ENCODE measurements at regions not wholly inside any gene's neighbourhood (a gene's known extent, or its start where the extent isn't known, plus 50 kb on each side); places are given as distances from the start of the nearest gene placed in this dataset.

DNA sequence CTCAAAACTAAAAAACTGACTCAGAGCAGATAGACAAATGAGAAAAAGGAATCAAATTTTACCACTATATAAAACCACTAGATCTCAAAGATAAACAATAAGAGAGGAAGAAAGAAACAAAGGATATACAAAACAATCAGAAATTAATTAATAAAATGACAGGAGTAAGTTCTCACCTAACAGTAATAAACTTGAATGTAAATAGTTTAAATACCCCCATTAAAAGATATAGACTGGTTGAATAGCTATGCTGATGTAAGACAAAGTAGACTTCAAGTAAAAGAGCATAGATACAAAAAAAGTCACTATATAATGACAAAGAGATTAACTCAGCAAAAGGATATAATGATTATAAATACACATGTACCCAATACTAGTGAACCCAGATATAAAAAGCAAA lies 72.3 kb upstream of the GNAZ start:
- no peak for DNase-seq (ENCODE audit: extremely low spot score)
- CTCF ChIA-PET: no interaction called here
- TF ChIP-seq ZNF384 (IDR thresholded peaks at IDR 0.05) (no peak), L3MBTL2 (conservative IDR thresholded peaks at IDR 0.05) (no peak), FOXK2 (IDR thresholded peaks at IDR 0.05) (no peak), HDGF (IDR thresholded peaks at IDR 0.05; ENCODE audit: borderline replicate concordance) (no peak)
- POLR2A ChIA-PET: no interaction called here

DNA sequence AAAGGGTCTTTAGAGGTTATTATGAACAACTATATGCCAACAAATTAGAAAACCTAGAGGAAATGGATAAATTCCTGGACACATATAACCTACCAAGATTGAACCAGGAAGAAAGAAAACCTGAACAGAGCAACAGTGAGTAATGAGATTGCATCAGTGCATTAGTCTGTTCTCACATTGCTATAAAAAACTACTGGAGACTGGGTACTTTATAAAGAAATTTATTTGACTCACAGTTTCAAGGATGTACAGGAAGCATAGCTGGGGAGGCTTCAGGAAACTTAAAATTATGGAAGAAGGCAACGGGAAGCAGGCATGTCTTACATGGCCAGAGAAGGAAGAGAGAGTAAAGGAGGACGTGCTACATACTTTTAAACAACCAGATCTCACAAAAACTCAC lies 70.8 kb upstream of the GNAZ start:
- DNase-seq (ENCODE audit: extremely low spot score): no peak
- CTCF ChIA-PET: no interaction called here
- no peak for TF ChIP-seq FOXM1 (IDR thresholded peaks at IDR 0.05; ENCODE audit: borderline replicate concordance)
- TF ChIP-seq LEF1 (IDR thresholded peaks at IDR 0.05; ENCODE audit: borderline replicate concordance): no peak
- no peak for TF ChIP-seq SP1 (IDR thresholded peaks at IDR 0.05)
- no peak for TF ChIP-seq HDGF (IDR thresholded peaks at IDR 0.05; ENCODE audit: borderline replicate concordance)
- no peak for TF ChIP-seq CTBP1 (IDR thresholded peaks at IDR 0.05; ENCODE audit: borderline replicate concordance)
- TF ChIP-seq FOXA1 (IDR thresholded peaks at IDR 0.05): no peak
- no peak for TF ChIP-seq ELF4 (IDR thresholded peaks at IDR 0.05)
- no peak for TF ChIP-seq ARNT (IDR thresholded peaks at IDR 0.05)
- no peak for TF ChIP-seq BHLHE40 (IDR thresholded peaks at IDR 0.05; ENCODE audit: borderline replicate concordance)
- TF ChIP-seq NFRKB (IDR thresholded peaks at IDR 0.05): no peak
- no peak for TF ChIP-seq TARDBP (IDR thresholded peaks at IDR 0.05)
- TF ChIP-seq L3MBTL2 (conservative IDR thresholded peaks at IDR 0.05): no peak
- TF ChIP-seq, protein P1, sequence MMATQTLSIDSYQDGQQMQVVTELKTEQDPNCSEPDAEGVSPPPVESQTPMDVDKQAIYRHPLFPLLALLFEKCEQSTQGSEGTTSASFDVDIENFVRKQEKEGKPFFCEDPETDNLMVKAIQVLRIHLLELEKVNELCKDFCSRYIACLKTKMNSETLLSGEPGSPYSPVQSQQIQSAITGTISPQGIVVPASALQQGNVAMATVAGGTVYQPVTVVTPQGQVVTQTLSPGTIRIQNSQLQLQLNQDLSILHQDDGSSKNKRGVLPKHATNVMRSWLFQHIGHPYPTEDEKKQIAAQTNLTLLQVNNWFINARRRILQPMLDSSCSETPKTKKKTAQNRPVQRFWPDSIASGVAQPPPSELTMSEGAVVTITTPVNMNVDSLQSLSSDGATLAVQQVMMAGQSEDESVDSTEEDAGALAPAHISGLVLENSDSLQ (IDR thresholded peaks at IDR 0.05): no peak
- no peak for TF ChIP-seq ZNF384 (IDR thresholded peaks at IDR 0.05)
- TF ChIP-seq FOXK2 (IDR thresholded peaks at IDR 0.05): no peak
- TF ChIP-seq SUZ12 (IDR thresholded peaks at IDR 0.05): no peak
- POLR2A ChIA-PET: no interaction called here

DNA sequence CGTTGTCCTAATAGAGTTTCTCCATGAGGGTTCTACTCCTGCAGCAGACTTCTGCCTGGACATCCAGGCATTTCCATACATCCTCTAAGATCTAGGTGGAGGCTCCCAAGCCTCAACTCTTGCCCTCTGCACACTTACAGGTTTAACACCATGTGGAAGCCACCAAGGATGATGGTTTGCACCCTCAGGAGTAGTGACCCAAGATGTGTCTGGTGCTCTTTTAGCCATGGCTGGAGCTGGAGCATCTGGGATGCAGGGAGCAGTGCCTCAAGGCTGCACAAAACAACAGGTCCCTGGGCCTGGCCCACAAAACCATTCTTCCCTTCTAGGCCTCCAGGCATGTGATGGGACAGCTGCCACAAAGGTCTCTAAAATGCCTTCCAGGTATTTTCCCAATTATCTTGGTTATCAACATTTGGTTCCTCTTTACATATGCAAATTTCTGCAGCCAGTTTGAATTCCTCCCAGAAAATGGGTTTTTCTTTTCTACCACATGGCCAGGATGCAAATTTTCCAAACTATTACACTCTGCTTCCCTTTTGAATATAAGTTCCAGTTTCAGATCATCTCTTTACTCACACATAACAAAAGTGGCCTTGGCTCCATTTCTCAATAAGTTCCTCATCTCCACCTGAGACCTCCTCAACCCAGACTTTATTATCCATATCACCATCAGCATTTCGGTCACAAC lies 69.5 kb upstream of the GNAZ start:
- no peak for DNase-seq (ENCODE audit: extremely low spot score)
- TF ChIP-seq NFRKB (IDR thresholded peaks at IDR 0.05): no peak
- no peak for TF ChIP-seq L3MBTL2 (conservative IDR thresholded peaks at IDR 0.05)
- no peak for TF ChIP-seq SP1 (IDR thresholded peaks at IDR 0.05)
- TF ChIP-seq ARNT (IDR thresholded peaks at IDR 0.05): no peak
- TF ChIP-seq BHLHE40 (IDR thresholded peaks at IDR 0.05; ENCODE audit: borderline replicate concordance): no peak
- no peak for TF ChIP-seq ELF4 (IDR thresholded peaks at IDR 0.05)
- TF ChIP-seq FOXK2 (IDR thresholded peaks at IDR 0.05): no peak
- no peak for TF ChIP-seq HDGF (IDR thresholded peaks at IDR 0.05; ENCODE audit: borderline replicate concordance)
- no peak for TF ChIP-seq SUZ12 (IDR thresholded peaks at IDR 0.05)
- TF ChIP-seq, protein P1 (IDR thresholded peaks at IDR 0.05): no peak
- TF ChIP-seq CTBP1 (IDR thresholded peaks at IDR 0.05; ENCODE audit: borderline replicate concordance): no peak
- no peak for TF ChIP-seq ZNF384 (IDR thresholded peaks at IDR 0.05)
- TF ChIP-seq FOXM1 (IDR thresholded peaks at IDR 0.05; ENCODE audit: borderline replicate concordance): no peak
- no peak for TF ChIP-seq LEF1 (IDR thresholded peaks at IDR 0.05; ENCODE audit: borderline replicate concordance)
- ChIA-PET POLR2A (no interaction called here), CTCF (no interaction called here)

DNA sequence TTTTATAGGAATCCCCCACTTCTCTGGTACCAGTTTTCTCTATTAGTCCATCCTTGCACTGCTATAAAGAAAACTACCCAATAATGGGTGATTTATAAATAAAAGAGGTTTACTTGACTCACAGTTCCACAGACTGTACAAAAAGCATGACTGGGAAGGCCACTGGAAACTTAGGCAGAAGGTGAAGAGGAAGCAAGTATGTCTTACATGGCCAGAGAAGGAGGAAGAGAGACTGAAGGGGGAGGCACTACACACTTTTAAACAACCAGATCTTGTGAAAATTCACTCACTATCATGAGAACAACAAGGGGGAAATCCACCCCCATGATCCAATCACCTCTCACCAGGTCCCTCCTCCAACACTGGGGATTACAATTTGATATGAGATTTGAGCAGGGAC lies 68.9 kb upstream of the GNAZ start:
- TF ChIP-seq ELF4 (IDR thresholded peaks at IDR 0.05) (no peak), SP1 (IDR thresholded peaks at IDR 0.05) (no peak), SUZ12 (IDR thresholded peaks at IDR 0.05) (no peak), NFRKB (IDR thresholded peaks at IDR 0.05) (no peak), L3MBTL2 (conservative IDR thresholded peaks at IDR 0.05) (no peak), ARNT (IDR thresholded peaks at IDR 0.05) (no peak), LEF1 (IDR thresholded peaks at IDR 0.05; ENCODE audit: borderline replicate concordance) (no peak), FOXM1 (IDR thresholded peaks at IDR 0.05; ENCODE audit: borderline replicate concordance) (no peak), ZNF384 (IDR thresholded peaks at IDR 0.05) (no peak), BHLHE40 (IDR thresholded peaks at IDR 0.05; ENCODE audit: borderline replicate concordance) (no peak), CTBP1 (IDR thresholded peaks at IDR 0.05; ENCODE audit: borderline replicate concordance) (no peak), FOXA1 (IDR thresholded peaks at IDR 0.05) (no peak), FOXK2 (IDR thresholded peaks at IDR 0.05) (no peak), TARDBP (IDR thresholded peaks at IDR 0.05) (no peak), HDGF (IDR thresholded peaks at IDR 0.05; ENCODE audit: borderline replicate concordance) (no peak)
- TF ChIP-seq, protein P1 (IDR thresholded peaks at IDR 0.05): no peak
- ChIA-PET CTCF (no interaction called here), POLR2A (no interaction called here)
- no peak for DNase-seq (ENCODE audit: extremely low spot score)

DNA sequence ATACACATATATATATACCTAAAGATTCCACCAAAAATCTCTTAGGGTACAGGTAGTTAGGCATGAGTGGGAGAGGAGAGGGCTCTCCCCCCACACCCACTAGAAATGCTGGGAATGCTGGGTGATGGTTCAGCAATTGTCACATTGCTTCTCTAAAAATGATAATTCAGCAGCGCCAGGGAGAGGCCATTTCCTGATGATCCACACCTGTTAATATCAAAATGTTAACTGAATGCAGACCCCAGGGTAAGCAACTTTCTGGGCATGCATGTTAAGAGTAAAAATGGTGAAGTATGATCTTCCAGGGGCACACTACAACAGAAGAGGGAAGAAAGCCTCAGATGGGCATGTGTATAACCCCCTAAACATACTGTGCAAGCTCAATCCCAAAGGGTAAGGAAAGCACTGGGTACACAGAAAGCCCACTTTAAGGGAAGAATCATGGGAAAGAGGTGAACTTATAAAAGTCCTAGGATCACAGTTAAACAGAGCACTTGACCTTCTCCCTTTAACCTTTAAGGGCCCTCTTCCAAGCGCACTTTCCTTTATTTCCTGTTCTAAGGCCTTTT lies 67.6 kb upstream of the GNAZ start:
- CTCF ChIA-PET: interaction anchor here (0.7 kb wide), 1 partner anchor 42 kb away, joined by 3 read pairs; no protein-coding TSS in a partner anchor
- DNase-seq (ENCODE audit: extremely low spot score): no peak
- TF ChIP-seq CTBP1 (IDR thresholded peaks at IDR 0.05; ENCODE audit: borderline replicate concordance) (no peak), BHLHE40 (IDR thresholded peaks at IDR 0.05; ENCODE audit: borderline replicate concordance) (no peak), FOXA1 (IDR thresholded peaks at IDR 0.05) (no peak), TARDBP (IDR thresholded peaks at IDR 0.05) (no peak), FOXM1 (IDR thresholded peaks at IDR 0.05; ENCODE audit: borderline replicate concordance) (no peak)
- POLR2A ChIA-PET: no interaction called here

DNA sequence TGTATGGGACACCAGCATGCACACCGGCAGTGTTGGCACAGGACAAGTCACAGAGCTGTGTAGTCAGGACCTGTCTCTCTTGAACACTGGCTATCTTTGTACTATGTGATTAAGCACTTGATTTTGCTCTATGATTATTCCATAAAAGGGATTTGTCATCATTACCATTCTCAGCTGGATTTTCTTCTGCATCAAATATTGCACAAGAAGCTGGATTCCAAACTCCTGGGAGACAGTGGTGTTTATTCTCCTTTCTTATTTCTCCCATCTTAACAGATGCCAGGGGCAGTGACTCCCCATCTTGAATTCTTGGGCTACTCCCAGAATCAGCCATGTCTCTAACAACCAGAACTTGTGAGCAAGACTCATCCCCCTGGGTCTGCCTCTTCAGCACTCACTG lies 62.5 kb upstream of the GNAZ start:
- ChIA-PET CTCF (interaction anchor here (1.4 kb wide), 1 partner anchor 120 kb away, joined by 3 read pairs; no protein-coding TSS in a partner anchor), POLR2A (no interaction called here)
- no peak for TF ChIP-seq BHLHE40 (IDR thresholded peaks at IDR 0.05; ENCODE audit: borderline replicate concordance)
- TF ChIP-seq FOXA1 (IDR thresholded peaks at IDR 0.05): no peak
- TF ChIP-seq ELF4 (IDR thresholded peaks at IDR 0.05): no peak
- TF ChIP-seq CTBP1 (IDR thresholded peaks at IDR 0.05; ENCODE audit: borderline replicate concordance): no peak
- TF ChIP-seq SUZ12 (IDR thresholded peaks at IDR 0.05): no peak
- no peak for TF ChIP-seq HDGF (IDR thresholded peaks at IDR 0.05; ENCODE audit: borderline replicate concordance)
- TF ChIP-seq ARNT (IDR thresholded peaks at IDR 0.05): no peak
- TF ChIP-seq TARDBP (IDR thresholded peaks at IDR 0.05): no peak
- DNase-seq (ENCODE audit: extremely low spot score): no peak

Measured in HEK293T (cell line).